CD14-positive monocyte (primary cell): ENCODE measurements at regions not wholly inside any gene's neighbourhood (a gene's known extent, or its start where the extent isn't known, plus 50 kb on each side); places are given as distances from the start of the nearest gene placed in this dataset.
"Not testable (repeated sequence)": the region's sequence is repeated elsewhere in the genome, so short reads cannot be mapped to it uniquely, and the experiment has no call there.

Source experiments
- DNase-seq, 3 donors: peaks; one replicate each; pipeline ENCODE4 v3.0.0-alpha.2; 2011 to 2022
- H2AFZ ChIP-seq: 2 replicates; pipeline ENCODE4 v1.6.0; 2012; ENCODE audit warnings: mild to moderate bottlenecking, low read depth, low read length, inconsistent platforms; ENCODE audit not compliant: insufficient read depth, poor library complexity, severe bottlenecking
- H3K27ac ChIP-seq, 2 donors: 1 replicate in 1 of 2; 2 replicates in 1 of 2; pipeline ENCODE4 v1.5.1; 2012 to 2013; ENCODE audit warnings: low read length in 2 of 2, control low read depth in 1 of 2, inconsistent platforms in 1 of 2, low read depth in 1 of 2, mild to moderate bottlenecking in 1 of 2
- H3K27me3 ChIP-seq, 2 donors: one replicate each; pipeline versions ENCODE4 v1.6.0 to v1.6.1; 2011 to 2013; ENCODE audit warnings: low read length in 2 of 2; ENCODE audit not compliant: control insufficient read depth in 2 of 2, insufficient read depth in 2 of 2
- H3K36me3 ChIP-seq, 2 donors: replicated peaks in 1 of 2; 1 replicate in 1 of 2; 2 replicates in 1 of 2; pipeline versions ENCODE4 v1.5.1 to v1.6.1; 2012 to 2013; ENCODE audit warnings: low read length in 2 of 2, control low read depth in 1 of 2, inconsistent platforms in 1 of 2, mild to moderate bottlenecking in 1 of 2; ENCODE audit not compliant: insufficient read depth in 2 of 2, control insufficient read depth in 1 of 2
- H3K4me1 ChIP-seq, 2 donors: 1 replicate in 1 of 2; 2 replicates in 1 of 2; pipeline versions ENCODE4 v1.5.1 to v1.6.1; 2012 to 2013; ENCODE audit warnings: low read length in 2 of 2, control low read depth in 1 of 2, inconsistent platforms in 1 of 2, mild to moderate bottlenecking in 1 of 2, moderate library complexity in 1 of 2; ENCODE audit not compliant: insufficient read depth in 2 of 2, control insufficient read depth in 1 of 2
- H3K4me2 ChIP-seq: replicated peaks from 2 replicates; pipeline ENCODE3; 2012; ENCODE audit warnings: low read length, moderate library complexity, mild to moderate bottlenecking; ENCODE audit not compliant: poor library complexity, severe bottlenecking; ENCODE audit errors: extremely low read depth
- H3K4me3 ChIP-seq, 3 experiments: fragments of 200-600 bp in 1 of 3; sonication (generic) in 1 of 3; replicated peaks in 1 of 3; 1 replicate in 2 of 3; 2 replicates in 1 of 3; pipeline ENCODE4 v1.5.1; 2011 to 2013; ENCODE audit warnings: low read length in 3 of 3, mild to moderate bottlenecking in 3 of 3, control low read depth in 2 of 3, low read depth in 2 of 3, inconsistent platforms in 1 of 3, moderate library complexity in 1 of 3
- H3K79me2 ChIP-seq: 2 replicates; pipeline ENCODE4 v1.6.0; 2012; ENCODE audit warnings: mild to moderate bottlenecking, control low read depth, inconsistent platforms, low read length, moderate library complexity; ENCODE audit not compliant: insufficient read depth
- H3K9ac ChIP-seq: 2 replicates; pipeline ENCODE4 v1.6.0; 2017; ENCODE audit warnings: low read length, mild to moderate bottlenecking; ENCODE audit not compliant: insufficient read depth, poor library complexity, severe bottlenecking
- H3K9me3 ChIP-seq, 2 donors: replicated peaks in 1 of 2; 1 replicate in 1 of 2; 2 replicates in 1 of 2; pipeline versions ENCODE4 v1.5.1 to v1.6.1; 2012 to 2013; ENCODE audit warnings: low read length in 2 of 2, control low read depth in 1 of 2; ENCODE audit not compliant: control insufficient read depth in 1 of 2, insufficient read depth in 1 of 2
- H4K20me1 ChIP-seq: 2 replicates; pipeline ENCODE4 v1.6.0; 2012; ENCODE audit warnings: mild to moderate bottlenecking, low read length, control low read depth, moderate library complexity; ENCODE audit not compliant: insufficient read depth
- H3K27ac Mint-ChIP-seq, 7 donors: one replicate each; pipeline ENCODE4 v1.8.0; 2020; ENCODE audit warnings: mild to moderate bottlenecking in 7 of 7, mixed read lengths in 7 of 7, moderate library complexity in 6 of 7, inconsistent platforms in 2 of 7
- H3K27me3 Mint-ChIP-seq, 3 donors: one replicate each; pipeline ENCODE4 v1.8.0; 2021 to 2022; ENCODE audit warnings: low read depth in 3 of 3, mild to moderate bottlenecking in 3 of 3, mixed read lengths in 3 of 3, moderate library complexity in 3 of 3, inconsistent platforms in 1 of 3
- H3K36me3 Mint-ChIP-seq, 2 donors: one replicate each; pipeline ENCODE4 v1.8.0; 2020; ENCODE audit warnings: mixed read lengths in 2 of 2, inconsistent platforms in 1 of 2, mild to moderate bottlenecking in 1 of 2
- H3K4me1 Mint-ChIP-seq: one replicate; pipeline ENCODE4 v1.8.0; 2020; ENCODE audit warnings: mild to moderate bottlenecking, mixed read lengths
- H3K4me3 Mint-ChIP-seq, 2 donors: one replicate each; pipeline ENCODE4 v1.8.0; 2020; ENCODE audit warnings: mild to moderate bottlenecking in 2 of 2, mixed read lengths in 2 of 2, moderate library complexity in 1 of 2
- H3K9me3 Mint-ChIP-seq, 7 donors: one replicate each; pipeline ENCODE4 v1.8.0; 2020 to 2022; ENCODE audit warnings: mixed read lengths in 7 of 7, mild to moderate bottlenecking in 6 of 7, moderate library complexity in 6 of 7, inconsistent platforms in 2 of 7
- WGBS: methylation state at CpG from one replicate; pipeline ENCODE4 v1.1.5; 2013; ENCODE audit warnings: missing lambda C conversion rate; ENCODE audit not compliant: insufficient coverage; 5-methylcytosine and 5-hydroxymethylcytosine counted together
- intact Hi-C, 2 donors: fragments of 100-400 bp; cut with micrococcal nuclease; formaldehyde crosslinking; loops; one replicate each; pipeline versions ENCODE4 v1.15.0 to v1.15.1; 2023
- TF ChIP-seq, protein P1 (sequence below): fragments of 200-600 bp; IDR thresholded peaks from one replicate; pipeline ENCODE4 v1.8.0; 2022; ENCODE audit warnings: antibody characterized with exemption, mild to moderate bottlenecking

DNA sequence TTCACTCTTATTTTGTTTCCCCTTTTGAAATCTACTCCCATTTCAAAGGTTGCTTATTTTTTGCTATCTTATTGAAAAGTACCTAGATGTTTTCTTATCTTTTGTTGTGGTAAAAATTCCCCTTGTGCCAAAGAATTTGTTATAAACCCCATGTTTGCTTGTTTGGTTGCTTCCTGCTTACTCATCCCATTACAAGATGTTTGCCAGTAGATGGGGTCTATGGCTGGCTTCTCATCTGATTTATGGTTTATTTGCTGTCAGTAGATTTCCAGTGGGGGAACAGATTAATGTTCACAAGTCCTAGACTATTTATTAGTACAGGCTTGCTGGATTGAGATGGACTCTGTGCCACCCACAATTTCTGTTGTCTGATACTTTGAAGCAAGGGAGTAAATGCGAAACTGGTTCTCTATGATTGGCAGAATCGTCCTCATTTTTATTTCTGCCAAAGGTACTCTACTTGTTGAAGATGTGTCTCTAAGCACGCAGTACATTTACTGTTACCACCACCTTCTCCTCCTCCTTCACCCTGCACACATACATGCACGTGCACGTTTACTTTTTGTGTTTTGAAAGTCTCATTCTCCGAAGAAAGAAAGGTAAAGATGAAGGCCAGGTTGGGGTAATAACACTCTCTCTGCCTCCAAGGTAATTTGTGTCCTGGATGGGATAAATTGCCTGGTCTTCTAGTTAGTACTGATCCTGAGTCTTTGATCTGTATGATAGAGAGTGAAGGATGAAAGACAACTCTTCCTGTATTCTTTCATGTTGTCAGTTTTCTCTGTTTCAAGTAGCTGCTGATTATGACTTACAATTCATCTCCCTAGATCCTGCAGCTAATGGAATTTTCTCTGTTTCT, 117.2 kb upstream of the ATP2B1 start:
- Histone ChIP-seq H3K4me2 (no peak overlapping the region), H3K27me3 (no peaks in the 10 kb centered on the region), H3K4me3 (no peak overlapping the region), H3K4me1 (no peaks in the 10 kb centered on the region), H3K9ac (no peak overlapping the region), H4K20me1 (no peaks in the 10 kb centered on the region), H3K27ac (no peak overlapping the region), H3K79me2 (no peaks in the 10 kb centered on the region), H2AFZ (peak overlapping the region; percentile 17), H3K36me3 (no peaks in the 10 kb centered on the region), H3K9me3 (no peaks in the 10 kb centered on the region)
- peak in 1 of 3 donors; percentile 13 for DNase-seq
- Mint-ChIP-seq H3K9me3 (no peaks in the 10 kb centered on the region), H3K27ac (no peak overlapping the region), H3K4me1 (peaks cover 4% of the 10 kb centered on the region), H3K36me3 (no peaks in the 10 kb centered on the region), H3K4me3 (no peak overlapping the region), H3K27me3 (peaks cover 0 to 2% (median 2%) of the 10 kb centered on the region in 3 donors)
- TF ChIP-seq, protein P1, sequence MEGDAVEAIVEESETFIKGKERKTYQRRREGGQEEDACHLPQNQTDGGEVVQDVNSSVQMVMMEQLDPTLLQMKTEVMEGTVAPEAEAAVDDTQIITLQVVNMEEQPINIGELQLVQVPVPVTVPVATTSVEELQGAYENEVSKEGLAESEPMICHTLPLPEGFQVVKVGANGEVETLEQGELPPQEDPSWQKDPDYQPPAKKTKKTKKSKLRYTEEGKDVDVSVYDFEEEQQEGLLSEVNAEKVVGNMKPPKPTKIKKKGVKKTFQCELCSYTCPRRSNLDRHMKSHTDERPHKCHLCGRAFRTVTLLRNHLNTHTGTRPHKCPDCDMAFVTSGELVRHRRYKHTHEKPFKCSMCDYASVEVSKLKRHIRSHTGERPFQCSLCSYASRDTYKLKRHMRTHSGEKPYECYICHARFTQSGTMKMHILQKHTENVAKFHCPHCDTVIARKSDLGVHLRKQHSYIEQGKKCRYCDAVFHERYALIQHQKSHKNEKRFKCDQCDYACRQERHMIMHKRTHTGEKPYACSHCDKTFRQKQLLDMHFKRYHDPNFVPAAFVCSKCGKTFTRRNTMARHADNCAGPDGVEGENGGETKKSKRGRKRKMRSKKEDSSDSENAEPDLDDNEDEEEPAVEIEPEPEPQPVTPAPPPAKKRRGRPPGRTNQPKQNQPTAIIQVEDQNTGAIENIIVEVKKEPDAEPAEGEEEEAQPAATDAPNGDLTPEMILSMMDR = no peak
- 100% methylated on average over 1 of the region's 6 CpGs for WGBS
- intact Hi-C loops = no loop called here

DNA sequence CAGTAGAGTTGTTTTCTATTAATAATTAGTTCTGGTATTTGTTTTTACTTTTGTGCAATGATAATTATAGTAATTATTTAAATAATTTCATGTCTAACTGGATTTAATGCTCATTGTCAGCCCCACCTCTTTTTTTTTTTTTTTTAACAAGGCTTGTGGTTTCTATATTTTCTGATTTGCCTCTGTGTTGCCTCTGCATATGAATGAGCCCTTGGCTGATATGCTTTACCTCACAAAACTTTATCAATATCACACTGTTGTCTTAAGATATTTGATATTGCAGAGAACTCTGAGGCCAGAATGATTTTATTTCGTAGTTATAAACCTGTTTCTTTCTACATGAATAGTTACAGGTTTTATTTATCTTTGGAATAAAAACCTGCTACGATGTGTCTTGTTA, 116.2 kb upstream of the ATP2B1 start:
- TF ChIP-seq, protein P1 = no peak
- peaks cover 0 to 2% (median 2%) of the 10 kb centered on the region in 3 donors for H3K27me3 Mint-ChIP-seq
- H3K36me3 Mint-ChIP-seq = no peaks in the 10 kb centered on the region
- H3K9ac ChIP-seq = no peak overlapping the region
- no CpG with 5 or more reads among the region's 2 CpGs for WGBS
- intact Hi-C loops = no loop called here
- no peak overlapping the region for H3K4me3 Mint-ChIP-seq
- no peak overlapping the region for H3K27ac ChIP-seq
- no peak overlapping the region for H3K4me3 ChIP-seq
- H3K27ac Mint-ChIP-seq = no peak overlapping the region
- peaks cover 4% of the 10 kb centered on the region for H3K4me1 Mint-ChIP-seq
- no peaks in the 10 kb centered on the region for H3K79me2 ChIP-seq
- no peaks in the 10 kb centered on the region for H4K20me1 ChIP-seq
- no peaks in the 10 kb centered on the region for H3K27me3 ChIP-seq
- H3K4me2 ChIP-seq = no peak overlapping the region
- DNase-seq = no peak
- H3K4me1 ChIP-seq = no peaks in the 10 kb centered on the region
- no peaks in the 10 kb centered on the region for H3K9me3 ChIP-seq
- no peaks in the 10 kb centered on the region for H3K36me3 ChIP-seq
- H2AFZ ChIP-seq = no peak overlapping the region
- H3K9me3 Mint-ChIP-seq = no peaks in the 10 kb centered on the region

- H3K4me2 ChIP-seq, DNase-seq, H3K4me3 ChIP-seq, H3K79me2 ChIP-seq, H3K4me1 Mint-ChIP-seq, H4K20me1 ChIP-seq, H3K9me3 Mint-ChIP-seq, H3K36me3 Mint-ChIP-seq, H3K9me3 ChIP-seq, H3K4me1 ChIP-seq, H2AFZ ChIP-seq, intact Hi-C loops, H3K27me3 Mint-ChIP-seq, H3K27ac ChIP-seq, H3K9ac ChIP-seq, H3K36me3 ChIP-seq, H3K27me3 ChIP-seq, H3K4me3 Mint-ChIP-seq, H3K27ac Mint-ChIP-seq: not testable (repeated sequence)
- no CpG with 5 or more reads among the region's 6 CpGs for WGBS
Measured at GRCh38 chr12:89822992-89823391, 114.4 kb upstream of the ATP2B1 start.
